BJ (cell line): ENCODE measurements at regions not wholly inside any gene's neighbourhood (a gene's known extent, or its start where the extent isn't known, plus 50 kb on each side); places are given as distances from the start of the nearest gene placed in this dataset.

Experiments
- CTCF ChIA-PET: fragments of 350-600 bp; formaldehyde crosslinking; extraction: SDS; loops from one replicate; lab custom pipeline; 2021; ENCODE audit warnings: antibody characterized with exemption, inconsistent platforms; lab: Yijun Ruan, JAX
- POLR2A ChIA-PET: fragments of 300-600 bp; sonication (Branson Sonifier 250); formaldehyde crosslinking; extraction: SDS; loops from one replicate; lab custom pipeline; 2021; ENCODE audit warnings: antibody characterized with exemption; lab: Charles Lee
- DNase-seq: peaks from one replicate; pipeline ENCODE4 v3.0.0-alpha.2; 2011; ENCODE audit warnings: low read depth
- H3K27me3 ChIP-seq: 2 replicates; pipeline ENCODE4 v1.6.0; 2011; ENCODE audit warnings: low read length; ENCODE audit not compliant: control insufficient read depth, insufficient read depth
- H3K36me3 ChIP-seq: 2 replicates; pipeline ENCODE4 v1.5.1; 2011; ENCODE audit warnings: low read length; ENCODE audit not compliant: control insufficient read depth, insufficient read depth
- H3K4me3 ChIP-seq: 2 replicates; pipeline ENCODE4 v1.5.1; 2011; ENCODE audit warnings: low read depth, mild to moderate bottlenecking, control low read depth, low read length
- CTCF ChIP-seq: IDR thresholded peaks from 2 replicates; pipeline ENCODE4 v1.5.1; 2011; ENCODE audit warnings: low read depth, mild to moderate bottlenecking, control low read depth, inconsistent platforms, low read length, moderate library complexity; ENCODE audit not compliant: insufficient read depth

- ChIA-PET POLR2A (no interaction called here), CTCF (interaction anchor here (1.5 kb wide), 1 partner anchor 18 kb away, joined by 3 read pairs; no protein-coding TSS in a partner anchor)
- DNase-seq: no peak
- Histone ChIP-seq H3K4me3 (no peak overlapping the region), H3K27me3 (no peaks in the 10 kb centered on the region), H3K36me3 (no peaks in the 10 kb centered on the region)
- no peak for TF ChIP-seq CTCF
Observed at GRCh38 chr2:204380141-204380881, 165.0 kb upstream of the PARD3B start.

DNA sequence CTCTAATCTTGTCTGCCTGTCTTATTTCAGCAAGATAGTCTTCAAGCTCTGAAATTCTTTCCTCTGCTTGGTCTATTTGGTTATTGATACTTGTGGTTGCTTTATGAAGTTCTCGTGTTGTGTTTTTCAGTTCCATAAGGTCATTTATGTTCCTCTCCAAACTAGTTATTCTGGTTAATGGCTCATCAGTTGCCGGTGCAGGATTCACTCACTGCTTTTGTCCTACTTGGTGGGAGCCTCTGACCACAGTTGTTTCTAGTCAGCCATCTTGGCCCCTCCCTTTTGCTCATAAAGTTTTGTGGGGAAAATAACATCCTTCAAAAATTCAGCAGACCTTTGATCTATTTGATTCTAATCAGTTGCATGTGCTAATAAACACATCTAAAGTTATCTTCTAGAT is 158.6 kb upstream of the PARD3B start:
- ChIA-PET POLR2A (no interaction called here), CTCF (no interaction called here)
- TF ChIP-seq CTCF: no peak
- no peak for DNase-seq
- H3K4me3 ChIP-seq: no peak overlapping the region
- H3K36me3 ChIP-seq: no peaks in the 10 kb centered on the region
- peaks cover 1% of the 10 kb centered on the region; the same call in 1 of the 2 replicates for H3K27me3 ChIP-seq

GRCh38 chr2:204389120-204389519 is 156.2 kb upstream of the PARD3B start:
- ChIA-PET CTCF (interaction anchor here (0.9 to 1.7 kb wide), 2 partner anchors 20 to 26 kb away, joined by 3 to 4 read pairs; no protein-coding TSS in a partner anchor), POLR2A (no interaction called here)
- DNase-seq: no peak
- peaks cover 1% of the 10 kb centered on the region; the same call in 1 of the 2 replicates for H3K27me3 ChIP-seq
- TF ChIP-seq CTCF: no peak
- no peaks in the 10 kb centered on the region for H3K36me3 ChIP-seq
- H3K4me3 ChIP-seq: no peak overlapping the region

- CTCF ChIA-PET: no interaction called here
- peaks cover 1% of the 10 kb centered on the region; the same call in 1 of the 2 replicates for H3K27me3 ChIP-seq
- no peak for DNase-seq
- no peaks in the 10 kb centered on the region for H3K36me3 ChIP-seq
- no peak for TF ChIP-seq CTCF
- H3K4me3 ChIP-seq: no peak overlapping the region
- POLR2A ChIA-PET: no interaction called here
Observed at GRCh38 chr2:204389856-204390255, 155.4 kb upstream of the PARD3B start.

GRCh38 chr2:204395539-204395938 is 149.7 kb upstream of the PARD3B start:
- ChIA-PET CTCF (interaction anchor here (0.7 kb wide), 1 partner anchor 60 kb away, joined by 3 read pairs; no protein-coding TSS in a partner anchor), POLR2A (no interaction called here)
- no peak for TF ChIP-seq CTCF
- Histone ChIP-seq H3K36me3 (no peaks in the 10 kb centered on the region), H3K27me3 (no peaks in the 10 kb centered on the region), H3K4me3 (no peak overlapping the region)
- DNase-seq: no peak
